Inflammatory macrophage (primary cell): ENCODE measurements at regions not wholly inside any gene's neighbourhood (a gene's known extent, or its start where the extent isn't known, plus 50 kb on each side); places are given as distances from the start of the nearest gene placed in this dataset.

Source experiments
- DNase-seq, 2 donors: peaks; one replicate each; pipeline ENCODE4 v3.0.0-alpha.2; 2020 to 2022

GRCh38 chr6:149218471-149218870 lies 99.0 kb upstream of the TAB2 start:
- no peak for DNase-seq

- DNase-seq: no peak
Observed at GRCh38 chr6:149218915-149219314, 98.6 kb upstream of the TAB2 start.

GRCh38 chr6:149220882-149221773 lies 96.4 kb upstream of the TAB2 start:
- DNase-seq: no peak

GRCh38 chr6:149221774-149222070 lies 95.8 kb upstream of the TAB2 start:
- DNase-seq: no peak

- no peak for DNase-seq
Observed at GRCh38 chr6:149223120-149223903, 94.2 kb upstream of the TAB2 start.

- DNase-seq: no peak
Observed at GRCh38 chr6:149223904-149224351, 93.6 kb upstream of the TAB2 start.

GRCh38 chr6:149224399-149224798 lies 93.1 kb upstream of the TAB2 start:
- no peak for DNase-seq

- no peak for DNase-seq
Observed at GRCh38 chr6:149225370-149225769, 92.1 kb upstream of the TAB2 start.

- no peak for DNase-seq
Observed at GRCh38 chr6:149225946-149226345, 91.6 kb upstream of the TAB2 start.

GRCh38 chr6:149227796-149228195 lies 89.7 kb upstream of the TAB2 start:
- no peak for DNase-seq

- DNase-seq: no peak
Observed at GRCh38 chr6:149228311-149228955, 89.1 kb upstream of the TAB2 start.

- DNase-seq: no peak
Observed at GRCh38 chr6:149229096-149229495, 88.4 kb upstream of the TAB2 start.

GRCh38 chr6:149230712-149231460 lies 86.6 kb upstream of the TAB2 start:
- DNase-seq: peak; percentile 33 to 60

- DNase-seq: peak; percentile 34 to 37
Observed at GRCh38 chr6:149231778-149232177, 85.7 kb upstream of the TAB2 start.

GRCh38 chr6:149233056-149233715 lies 84.3 kb upstream of the TAB2 start:
- DNase-seq: no peak

GRCh38 chr6:149234051-149234962 lies 83.2 kb upstream of the TAB2 start:
- DNase-seq: peak; percentile 44 to 59

- peak; percentile 86 to 96 for DNase-seq
Observed at GRCh38 chr6:149235130-149235561, 82.4 kb upstream of the TAB2 start.

- DNase-seq: no peak
Observed at GRCh38 chr6:149236589-149236988, 80.9 kb upstream of the TAB2 start.

- no peak for DNase-seq
Observed at GRCh38 chr6:149237464-149237863, 80.0 kb upstream of the TAB2 start.

- DNase-seq: no peak
Observed at GRCh38 chr6:149239573-149240209, 77.8 kb upstream of the TAB2 start.
